Endothelial cell (in vitro differentiated cells): ENCODE measurements at regions not wholly inside any gene's neighbourhood (a gene's known extent, or its start where the extent isn't known, plus 50 kb on each side); places are given as distances from the start of the nearest gene placed in this dataset.
"Not testable (repeated sequence)": the region's sequence is repeated elsewhere in the genome, so short reads cannot be mapped to it uniquely, and the experiment has no call there.

Experiments
- DNase-seq: peaks from one replicate; pipeline ENCODE4 v3.0.0; 2021; ENCODE audit warnings: low spot score
- H3K27ac Mint-ChIP-seq: one replicate; pipeline ENCODE4 v1.8.0; 2021; ENCODE audit warnings: mixed read lengths, inconsistent platforms; ENCODE audit not compliant: unreplicated experiment
- H3K27me3 Mint-ChIP-seq: one replicate; pipeline ENCODE4 v1.8.0; 2021; ENCODE audit warnings: mild to moderate bottlenecking, moderate library complexity, mixed read lengths, inconsistent platforms; ENCODE audit not compliant: unreplicated experiment
- H3K36me3 Mint-ChIP-seq: one replicate; pipeline ENCODE4 v1.8.0; 2021; ENCODE audit warnings: mild to moderate bottlenecking, low read depth, mixed read lengths, inconsistent platforms; ENCODE audit not compliant: unreplicated experiment
- H3K4me1 Mint-ChIP-seq: one replicate; pipeline ENCODE4 v1.8.0; 2021; ENCODE audit warnings: mild to moderate bottlenecking, mixed read lengths, inconsistent platforms; ENCODE audit not compliant: unreplicated experiment
- H3K4me3 Mint-ChIP-seq: one replicate; pipeline ENCODE4 v1.8.0; 2021; ENCODE audit warnings: mild to moderate bottlenecking, mixed read lengths, inconsistent platforms; ENCODE audit not compliant: unreplicated experiment
- H3K9me3 Mint-ChIP-seq: one replicate; pipeline ENCODE4 v1.8.0; 2021; ENCODE audit warnings: mixed read lengths, inconsistent platforms; ENCODE audit not compliant: unreplicated experiment
- TF ChIP-seq, protein P1 (sequence below): fragments of 200-600 bp; sonication (generic); IDR thresholded peaks from one replicate; pipeline ENCODE4 v1.5.0; 2021; ENCODE audit warnings: antibody characterized with exemption; ENCODE audit not compliant: unreplicated experiment

DNA sequence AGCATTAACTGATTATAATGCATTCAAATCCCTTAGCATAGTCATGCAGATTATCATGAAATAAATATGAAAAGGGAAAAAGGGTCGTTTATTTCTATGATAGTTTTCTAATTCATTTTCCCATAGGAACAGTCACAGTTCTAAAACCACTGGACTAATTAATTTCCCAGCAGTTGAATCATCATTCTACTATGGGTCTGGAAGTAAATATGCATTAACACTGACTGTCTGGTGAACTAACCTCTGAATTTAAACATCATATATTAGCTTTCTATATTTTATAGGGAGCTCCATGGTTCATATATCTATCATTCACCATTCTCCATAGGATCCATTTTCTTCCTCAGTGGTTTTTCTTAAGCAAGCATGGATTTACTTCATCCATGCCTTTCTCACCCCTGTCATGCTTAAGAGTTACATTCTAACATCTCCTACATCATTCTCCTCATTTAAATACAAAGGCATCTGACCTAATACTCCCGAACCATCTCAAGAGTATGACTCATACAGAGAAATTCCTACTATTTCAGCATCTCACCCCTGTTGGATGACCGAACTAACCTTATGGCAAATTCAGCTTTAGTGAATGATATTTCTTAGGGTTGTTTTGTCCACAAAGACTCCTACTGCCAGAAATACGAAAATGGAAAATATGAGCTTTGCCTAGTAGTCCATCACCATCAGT lies 198.7 kb upstream of the ADAMTS3 start:
- no peak overlapping the region for H3K27ac Mint-ChIP-seq
- peaks cover 3% of the 10 kb centered on the region for H3K27me3 Mint-ChIP-seq
- peaks cover 2% of the 10 kb centered on the region for H3K4me1 Mint-ChIP-seq
- H3K36me3 Mint-ChIP-seq = no peaks in the 10 kb centered on the region
- DNase-seq = no peak
- H3K4me3 Mint-ChIP-seq = no peak overlapping the region
- H3K9me3 Mint-ChIP-seq = no peaks in the 10 kb centered on the region
- TF ChIP-seq, protein P1, sequence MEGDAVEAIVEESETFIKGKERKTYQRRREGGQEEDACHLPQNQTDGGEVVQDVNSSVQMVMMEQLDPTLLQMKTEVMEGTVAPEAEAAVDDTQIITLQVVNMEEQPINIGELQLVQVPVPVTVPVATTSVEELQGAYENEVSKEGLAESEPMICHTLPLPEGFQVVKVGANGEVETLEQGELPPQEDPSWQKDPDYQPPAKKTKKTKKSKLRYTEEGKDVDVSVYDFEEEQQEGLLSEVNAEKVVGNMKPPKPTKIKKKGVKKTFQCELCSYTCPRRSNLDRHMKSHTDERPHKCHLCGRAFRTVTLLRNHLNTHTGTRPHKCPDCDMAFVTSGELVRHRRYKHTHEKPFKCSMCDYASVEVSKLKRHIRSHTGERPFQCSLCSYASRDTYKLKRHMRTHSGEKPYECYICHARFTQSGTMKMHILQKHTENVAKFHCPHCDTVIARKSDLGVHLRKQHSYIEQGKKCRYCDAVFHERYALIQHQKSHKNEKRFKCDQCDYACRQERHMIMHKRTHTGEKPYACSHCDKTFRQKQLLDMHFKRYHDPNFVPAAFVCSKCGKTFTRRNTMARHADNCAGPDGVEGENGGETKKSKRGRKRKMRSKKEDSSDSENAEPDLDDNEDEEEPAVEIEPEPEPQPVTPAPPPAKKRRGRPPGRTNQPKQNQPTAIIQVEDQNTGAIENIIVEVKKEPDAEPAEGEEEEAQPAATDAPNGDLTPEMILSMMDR = no peak

DNA sequence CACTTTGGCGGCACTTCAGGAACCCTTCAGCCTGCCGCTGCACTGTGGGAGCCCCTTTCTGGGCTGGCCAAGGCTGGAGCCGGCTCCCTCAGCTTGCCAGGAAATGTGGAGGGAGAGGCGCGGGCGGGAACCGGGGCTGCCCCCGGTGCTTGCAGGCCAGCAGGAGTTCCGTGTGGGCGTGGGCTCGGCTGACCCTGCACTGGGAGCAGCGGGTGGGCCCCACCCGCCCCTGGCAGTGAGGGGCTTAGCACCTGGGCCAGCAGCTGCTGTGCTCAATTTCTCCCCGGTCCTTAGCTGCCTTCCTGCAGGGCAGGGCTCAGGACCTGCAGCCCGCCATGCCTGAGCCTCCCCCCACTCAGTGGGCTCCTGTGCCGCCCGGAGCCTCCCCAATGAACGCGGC lies 196.8 kb upstream of the ADAMTS3 start:
- not testable (repeated sequence) for DNase-seq, H3K27ac Mint-ChIP-seq, H3K9me3 Mint-ChIP-seq, H3K36me3 Mint-ChIP-seq, H3K4me1 Mint-ChIP-seq, H3K4me3 Mint-ChIP-seq, H3K27me3 Mint-ChIP-seq

DNA sequence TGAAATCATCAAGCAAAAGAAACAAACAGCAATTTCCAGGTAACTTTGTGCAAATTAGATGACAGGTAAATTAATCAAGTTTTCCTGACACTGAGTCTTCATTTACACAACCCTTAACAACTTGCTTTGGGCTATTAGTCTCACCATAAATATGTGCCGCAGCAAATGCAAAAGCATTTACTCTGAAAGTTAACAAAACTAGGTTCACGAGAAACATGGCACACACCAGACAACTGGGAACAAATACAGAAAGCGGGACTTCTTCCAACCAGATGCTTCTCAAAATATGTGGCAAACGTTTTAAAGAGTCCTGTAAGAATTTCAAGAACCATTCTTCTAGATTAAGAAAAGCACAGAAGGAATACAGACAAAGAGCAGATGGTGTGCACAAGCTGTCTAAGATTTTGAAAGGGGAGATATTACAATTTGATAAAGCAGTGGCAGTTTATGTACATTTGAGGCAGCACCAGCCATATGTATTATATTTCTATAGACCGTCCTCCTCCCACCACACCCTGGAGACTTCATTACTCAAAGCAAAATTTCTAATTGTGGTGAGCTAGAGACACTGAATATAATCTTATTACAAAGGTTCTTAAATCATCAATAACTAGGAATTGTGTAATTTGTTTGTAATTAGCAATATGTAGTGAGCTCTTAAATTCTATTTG lies 192.5 kb upstream of the ADAMTS3 start:
- no peak overlapping the region for H3K4me3 Mint-ChIP-seq
- H3K27me3 Mint-ChIP-seq = no peaks in the 10 kb centered on the region
- H3K27ac Mint-ChIP-seq = no peak overlapping the region
- peaks cover 2% of the 10 kb centered on the region for H3K4me1 Mint-ChIP-seq
- no peak for DNase-seq
- TF ChIP-seq, protein P1 = no peak
- H3K9me3 Mint-ChIP-seq = no peaks in the 10 kb centered on the region
- no peaks in the 10 kb centered on the region for H3K36me3 Mint-ChIP-seq

DNA sequence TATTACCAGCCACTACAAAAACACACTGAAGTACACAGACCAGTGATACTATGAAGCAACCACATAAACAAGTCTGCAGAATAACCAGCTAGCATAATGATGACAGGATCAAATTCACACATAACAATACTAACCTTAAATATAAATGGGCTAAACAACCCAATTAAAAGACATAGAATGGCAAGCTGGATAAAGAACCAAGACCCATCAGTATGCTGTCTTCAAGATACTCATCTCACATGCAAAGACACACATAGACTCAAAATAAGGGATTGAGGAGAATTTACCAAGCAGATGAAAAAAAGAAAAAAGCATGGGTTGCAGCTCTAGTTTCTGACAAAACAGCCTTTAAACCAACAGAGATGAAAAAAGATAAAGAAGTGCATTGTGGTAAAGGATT lies 184.4 kb upstream of the ADAMTS3 start:
- DNase-seq, H3K27me3 Mint-ChIP-seq, H3K4me1 Mint-ChIP-seq, H3K4me3 Mint-ChIP-seq, H3K36me3 Mint-ChIP-seq, H3K9me3 Mint-ChIP-seq, H3K27ac Mint-ChIP-seq: not testable (repeated sequence)

DNA sequence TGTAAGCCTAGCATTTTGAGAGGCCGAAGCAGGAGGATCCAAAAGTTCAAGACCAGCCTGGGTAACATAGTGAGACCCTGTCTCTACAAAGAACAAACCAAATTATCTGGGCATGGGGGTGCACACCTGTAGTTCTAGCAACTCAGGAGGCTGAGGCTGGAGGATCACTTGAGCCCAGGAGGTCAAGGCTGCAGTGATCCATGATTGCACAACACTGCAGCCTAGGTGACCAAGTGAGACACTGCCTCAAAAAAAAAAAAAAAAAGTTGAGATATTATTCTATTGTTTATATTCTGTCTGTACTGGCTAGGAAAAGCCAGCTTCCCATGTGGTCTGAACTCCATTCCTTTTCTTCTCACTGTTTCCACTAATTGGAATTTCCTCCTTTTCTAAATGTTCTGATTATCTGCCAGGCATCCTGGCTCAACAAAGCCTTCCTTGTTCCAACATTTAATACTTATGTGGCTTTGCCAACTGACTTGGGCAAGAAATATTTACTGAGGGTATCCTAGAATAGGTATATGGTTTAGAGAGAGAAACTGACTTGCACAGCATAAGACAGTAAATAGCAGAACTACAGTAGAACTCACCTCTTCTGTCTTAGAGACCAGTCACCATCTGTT lies 175.2 kb upstream of the ADAMTS3 start:
- peaks cover 1% of the 10 kb centered on the region for H3K27me3 Mint-ChIP-seq
- TF ChIP-seq, protein P1 = no peak

DNA sequence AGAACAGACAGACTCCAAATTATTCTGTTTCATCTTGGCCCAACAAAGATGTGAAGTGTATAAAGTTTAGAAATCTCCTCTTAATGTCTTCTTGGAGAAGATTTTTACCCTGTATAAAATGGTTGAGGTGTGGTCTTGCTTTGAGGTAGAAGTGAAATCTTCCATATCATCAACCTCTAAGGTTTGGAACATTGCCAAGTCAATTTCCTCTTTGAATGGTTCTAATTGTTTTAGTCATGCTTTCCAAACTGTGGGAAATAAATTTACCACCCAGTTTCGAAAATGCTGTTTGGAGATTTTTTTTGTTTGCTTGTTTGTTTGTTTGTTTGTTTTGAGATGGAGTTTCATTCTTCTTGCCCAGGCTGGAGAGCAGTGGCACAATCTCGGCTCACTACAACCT lies 174.1 kb upstream of the ADAMTS3 start:
- no peak for DNase-seq
- H3K4me3 Mint-ChIP-seq = no peak overlapping the region
- no peak overlapping the region for H3K27ac Mint-ChIP-seq
- H3K4me1 Mint-ChIP-seq = peaks cover 4% of the 10 kb centered on the region
- TF ChIP-seq, protein P1 = no peak
- H3K36me3 Mint-ChIP-seq = no peaks in the 10 kb centered on the region
- H3K27me3 Mint-ChIP-seq = peaks cover 1% of the 10 kb centered on the region
- peaks cover 4% of the 10 kb centered on the region for H3K9me3 Mint-ChIP-seq

More for the DNA sequence above, 175.2 kb upstream of the ADAMTS3 start:
- Mint-ChIP-seq H3K4me3 (no peak overlapping the region), H3K9me3 (peaks cover 4% of the 10 kb centered on the region), H3K36me3 (no peaks in the 10 kb centered on the region), H3K27ac (peak overlapping the region; percentile 57), H3K4me1 (peaks cover 4% of the 10 kb centered on the region)
- DNase-seq = no peak
